ENCODE measurements at regions not wholly inside any gene's neighbourhood (a gene's known extent, or its start where the extent isn't known, plus 50 kb on each side); places are given as distances from the start of the nearest gene placed in this dataset.

GRCh38 chr17:77326636-77327035, 185.9 kb downstream of the SEC14L1 start:
- no peak for TF ChIP-seq EZH2phosphoT487 (IDR thresholded peaks at IDR 0.05; ENCODE audit: low read depth)
- TF ChIP-seq, protein P1, sequence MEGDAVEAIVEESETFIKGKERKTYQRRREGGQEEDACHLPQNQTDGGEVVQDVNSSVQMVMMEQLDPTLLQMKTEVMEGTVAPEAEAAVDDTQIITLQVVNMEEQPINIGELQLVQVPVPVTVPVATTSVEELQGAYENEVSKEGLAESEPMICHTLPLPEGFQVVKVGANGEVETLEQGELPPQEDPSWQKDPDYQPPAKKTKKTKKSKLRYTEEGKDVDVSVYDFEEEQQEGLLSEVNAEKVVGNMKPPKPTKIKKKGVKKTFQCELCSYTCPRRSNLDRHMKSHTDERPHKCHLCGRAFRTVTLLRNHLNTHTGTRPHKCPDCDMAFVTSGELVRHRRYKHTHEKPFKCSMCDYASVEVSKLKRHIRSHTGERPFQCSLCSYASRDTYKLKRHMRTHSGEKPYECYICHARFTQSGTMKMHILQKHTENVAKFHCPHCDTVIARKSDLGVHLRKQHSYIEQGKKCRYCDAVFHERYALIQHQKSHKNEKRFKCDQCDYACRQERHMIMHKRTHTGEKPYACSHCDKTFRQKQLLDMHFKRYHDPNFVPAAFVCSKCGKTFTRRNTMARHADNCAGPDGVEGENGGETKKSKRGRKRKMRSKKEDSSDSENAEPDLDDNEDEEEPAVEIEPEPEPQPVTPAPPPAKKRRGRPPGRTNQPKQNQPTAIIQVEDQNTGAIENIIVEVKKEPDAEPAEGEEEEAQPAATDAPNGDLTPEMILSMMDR (IDR thresholded peaks at IDR 0.05; ENCODE audit: low read depth, low read length): no peak

Measured in OCI-LY3 (cell line).